ENCODE measurements at regions not wholly inside any gene's neighbourhood (a gene's known extent, or its start where the extent isn't known, plus 50 kb on each side); places are given as distances from the start of the nearest gene placed in this dataset.

DNA sequence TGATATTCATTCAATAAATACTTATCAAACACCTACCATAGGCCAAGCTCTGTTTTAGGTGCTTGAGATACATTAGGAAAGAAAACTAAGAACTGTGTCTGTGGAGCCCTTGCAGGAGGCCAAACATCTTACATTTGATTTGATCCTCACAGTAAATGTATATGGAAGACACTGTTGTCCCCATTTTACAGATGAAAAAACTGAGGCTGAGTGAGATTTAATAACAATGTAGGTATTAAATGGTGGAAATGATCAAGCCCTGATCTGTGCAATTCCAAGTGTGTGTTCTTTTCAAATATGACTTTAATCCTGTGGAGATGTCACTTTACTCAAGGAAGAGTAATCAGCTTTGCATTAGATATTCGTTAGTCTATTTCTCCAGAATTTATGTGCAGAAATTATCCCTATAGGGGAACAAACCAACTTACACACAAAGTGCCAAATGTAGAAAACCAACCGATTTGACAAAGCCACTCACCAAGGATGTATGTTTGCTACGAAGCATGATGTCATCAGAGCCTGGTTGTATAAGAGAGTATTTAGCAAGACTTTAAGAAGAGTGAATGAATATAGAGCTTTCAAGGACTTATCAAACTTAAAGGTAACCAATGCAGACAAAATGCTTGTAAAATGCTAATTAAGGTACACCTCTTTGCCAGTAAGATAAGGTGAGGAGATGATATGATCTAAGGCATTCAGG lies 153.9 kb upstream of the NFIB start:
- Histone ChIP-seq H3K4me1 (ENCODE audit: control insufficient read depth in 5 of 5, insufficient read depth in 5 of 5, low read length in 5 of 5) (peaks cover 0 to 4% (median 4%) of the 10 kb centered on the region in 5 donors), H3K4me3 (no peak overlapping the region), H3K27me3 (ENCODE audit: control insufficient read depth in 3 of 3, insufficient read depth in 3 of 3, low read length in 2 of 3) (no peaks in the 10 kb centered on the region), H3K9ac (ENCODE audit: insufficient read depth in 1 of 2, low read length in 2 of 2) (no peak overlapping the region), H3K36me3 (ENCODE audit: control insufficient read depth in 4 of 4, insufficient read depth in 4 of 4, low read length in 4 of 4) (no peaks in the 10 kb centered on the region), H3K9me3 (ENCODE audit: control insufficient read depth in 4 of 4, insufficient read depth in 3 of 4, low read length in 3 of 4) (no peaks in the 10 kb centered on the region), H3K27ac (ENCODE audit: low read depth in 1 of 2, low read length in 1 of 2) (no peak overlapping the region)
- TF ChIP-seq, protein P1, sequence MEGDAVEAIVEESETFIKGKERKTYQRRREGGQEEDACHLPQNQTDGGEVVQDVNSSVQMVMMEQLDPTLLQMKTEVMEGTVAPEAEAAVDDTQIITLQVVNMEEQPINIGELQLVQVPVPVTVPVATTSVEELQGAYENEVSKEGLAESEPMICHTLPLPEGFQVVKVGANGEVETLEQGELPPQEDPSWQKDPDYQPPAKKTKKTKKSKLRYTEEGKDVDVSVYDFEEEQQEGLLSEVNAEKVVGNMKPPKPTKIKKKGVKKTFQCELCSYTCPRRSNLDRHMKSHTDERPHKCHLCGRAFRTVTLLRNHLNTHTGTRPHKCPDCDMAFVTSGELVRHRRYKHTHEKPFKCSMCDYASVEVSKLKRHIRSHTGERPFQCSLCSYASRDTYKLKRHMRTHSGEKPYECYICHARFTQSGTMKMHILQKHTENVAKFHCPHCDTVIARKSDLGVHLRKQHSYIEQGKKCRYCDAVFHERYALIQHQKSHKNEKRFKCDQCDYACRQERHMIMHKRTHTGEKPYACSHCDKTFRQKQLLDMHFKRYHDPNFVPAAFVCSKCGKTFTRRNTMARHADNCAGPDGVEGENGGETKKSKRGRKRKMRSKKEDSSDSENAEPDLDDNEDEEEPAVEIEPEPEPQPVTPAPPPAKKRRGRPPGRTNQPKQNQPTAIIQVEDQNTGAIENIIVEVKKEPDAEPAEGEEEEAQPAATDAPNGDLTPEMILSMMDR (IDR thresholded peaks at IDR 0.05; ENCODE audit: control extremely low read depth, extremely low read depth) = no peak
- DNase-seq = no peak
- WGBS, 2 donors = 86 to 90% methylated on average over 3 of the region's 3 CpGs
- no peak for ATAC-seq (ENCODE audit: insufficient read depth, low FRiP score)

DNA sequence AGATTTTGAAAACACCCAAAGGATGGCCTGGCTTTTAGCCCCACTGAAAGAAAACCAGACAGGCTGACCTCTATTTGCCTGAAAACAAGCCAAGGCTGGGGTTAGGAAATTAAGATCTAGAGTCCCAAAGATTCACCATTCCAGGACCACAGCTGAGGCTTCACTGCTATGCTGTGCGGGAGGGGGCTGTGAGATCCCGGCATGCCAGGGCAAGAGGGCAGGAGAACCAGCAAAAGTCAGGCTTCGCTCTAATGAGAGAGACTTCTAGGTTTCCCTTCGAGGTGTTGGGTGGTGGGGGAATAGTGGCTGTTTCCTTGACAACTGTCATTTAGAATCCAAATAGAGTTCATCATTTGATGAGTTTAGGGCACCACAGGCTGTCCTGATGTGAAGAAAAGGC lies 152.9 kb upstream of the NFIB start:
- TF ChIP-seq, protein P1 (IDR thresholded peaks at IDR 0.05; ENCODE audit: control extremely low read depth, extremely low read depth) = no peak
- no peaks in the 10 kb centered on the region for H3K9me3 ChIP-seq (ENCODE audit: control insufficient read depth in 4 of 4, insufficient read depth in 3 of 4, low read length in 3 of 4)
- peaks cover 0 to 4% (median 4%) of the 10 kb centered on the region in 5 donors for H3K4me1 ChIP-seq (ENCODE audit: control insufficient read depth in 5 of 5, insufficient read depth in 5 of 5, low read length in 5 of 5)
- no peak overlapping the region for H3K9ac ChIP-seq (ENCODE audit: insufficient read depth in 1 of 2, low read length in 2 of 2)
- whole genome bisulfite sequencing, 2 donors = 88 to 91% methylated on average over 4 of the region's 4 CpGs
- no peak overlapping the region for H3K4me3 ChIP-seq
- no peaks in the 10 kb centered on the region for H3K27me3 ChIP-seq (ENCODE audit: control insufficient read depth in 3 of 3, insufficient read depth in 3 of 3, low read length in 2 of 3)
- H3K27ac ChIP-seq (ENCODE audit: low read depth in 1 of 2, low read length in 1 of 2) = no peak overlapping the region
- ATAC-seq (ENCODE audit: insufficient read depth, low FRiP score) = no peak
- DNase-seq = no peak
- H3K36me3 ChIP-seq (ENCODE audit: control insufficient read depth in 4 of 4, insufficient read depth in 4 of 4, low read length in 4 of 4) = no peaks in the 10 kb centered on the region

DNA sequence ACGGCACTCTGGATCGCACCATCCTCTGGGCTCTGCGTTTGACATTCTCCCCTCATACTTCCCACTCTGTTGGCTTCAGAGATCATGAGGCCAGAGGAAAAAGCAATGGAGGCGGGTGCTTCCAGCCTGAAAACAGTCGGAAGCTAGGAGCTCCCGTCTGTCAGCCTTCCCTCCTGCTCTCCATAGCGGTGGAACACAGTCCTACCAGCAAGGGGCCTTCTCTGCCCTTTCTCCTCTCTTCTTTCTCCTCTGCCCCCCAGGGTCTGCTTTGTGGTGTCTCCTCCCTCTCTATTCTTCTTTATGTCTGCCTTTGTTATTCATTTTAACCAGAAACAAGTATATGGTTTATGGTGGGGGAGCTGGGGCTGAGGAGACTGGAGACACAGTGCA lies 152.5 kb upstream of the NFIB start:
- H3K27me3 ChIP-seq (ENCODE audit: control insufficient read depth in 3 of 3, insufficient read depth in 3 of 3, low read length in 2 of 3) = no peaks in the 10 kb centered on the region
- ATAC-seq (ENCODE audit: insufficient read depth, low FRiP score) (no peak), DNase-seq (no peak)
- no peaks in the 10 kb centered on the region for H3K36me3 ChIP-seq (ENCODE audit: control insufficient read depth in 4 of 4, insufficient read depth in 4 of 4, low read length in 4 of 4)
- H3K9ac ChIP-seq (ENCODE audit: insufficient read depth in 1 of 2, low read length in 2 of 2) = no peak overlapping the region
- no peaks in the 10 kb centered on the region for H3K9me3 ChIP-seq (ENCODE audit: control insufficient read depth in 4 of 4, insufficient read depth in 3 of 4, low read length in 3 of 4)
- peaks cover 0 to 4% (median 4%) of the 10 kb centered on the region in 5 donors for H3K4me1 ChIP-seq (ENCODE audit: control insufficient read depth in 5 of 5, insufficient read depth in 5 of 5, low read length in 5 of 5)
- no peak overlapping the region for H3K27ac ChIP-seq (ENCODE audit: low read depth in 1 of 2, low read length in 1 of 2)
- WGBS, 2 donors = 94 to 95% methylated on average over 7 of the region's 7 CpGs
- H3K4me3 ChIP-seq = no peak overlapping the region
- TF ChIP-seq, protein P1 (IDR thresholded peaks at IDR 0.05; ENCODE audit: control extremely low read depth, extremely low read depth) = no peak

GRCh38 chr9:14462950-14463349 lies 149.0 kb upstream of the NFIB start:
- TF ChIP-seq, protein P1 (IDR thresholded peaks at IDR 0.05; ENCODE audit: control extremely low read depth, extremely low read depth) = no peak
- Histone ChIP-seq H3K4me1 (ENCODE audit: control insufficient read depth in 5 of 5, insufficient read depth in 5 of 5, low read length in 5 of 5) (peaks cover 0 to 4% (median 4%) of the 10 kb centered on the region in 5 donors), H3K27ac (ENCODE audit: low read depth in 1 of 2, low read length in 1 of 2) (no peak overlapping the region), H3K4me3 (no peak overlapping the region), H3K9ac (ENCODE audit: insufficient read depth in 1 of 2, low read length in 2 of 2) (no peak overlapping the region), H3K9me3 (ENCODE audit: control insufficient read depth in 4 of 4, insufficient read depth in 3 of 4, low read length in 3 of 4) (no peaks in the 10 kb centered on the region), H3K27me3 (ENCODE audit: control insufficient read depth in 3 of 3, insufficient read depth in 3 of 3, low read length in 2 of 3) (no peaks in the 10 kb centered on the region), H3K36me3 (ENCODE audit: control insufficient read depth in 4 of 4, insufficient read depth in 4 of 4, low read length in 4 of 4) (no peaks in the 10 kb centered on the region)
- DNase-seq (no peak), ATAC-seq (ENCODE audit: insufficient read depth, low FRiP score) (no peak)
- 89 to 90% methylated on average over 1 of the region's 1 CpG for WGBS, 2 donors

Measured in lung (tissue), 11 donors.